Activated B cell treated with CpG ODN at 0.5 μM for 24 hours (primary cell): ENCODE measurements at regions not wholly inside any gene's neighbourhood (a gene's known extent, or its start where the extent isn't known, plus 50 kb on each side); places are given as distances from the start of the nearest gene placed in this dataset.

Experiments used
- ATAC-seq: fragments of 200-7000 bp; cut with Tn5 transposase; one replicate; pipeline ENCODE4 v1.10.0; 2021; ENCODE audit warnings: low read depth, mild to moderate bottlenecking, moderate library complexity
- CTCF ChIA-PET: fragments of 350-600 bp; sonication (Branson Sonifier 250); formaldehyde crosslinking; loops from one replicate; lab custom pipeline; 2021; ENCODE audit warnings: antibody characterized with exemption; lab: Charles Lee
- POLR2A ChIA-PET: fragments of 350-600 bp; sonication (Branson Sonifier 250); formaldehyde crosslinking; loops from one replicate; lab custom pipeline; 2021; ENCODE audit warnings: antibody characterized with exemption; lab: Charles Lee
- DNase-seq: peaks from one replicate; pipeline ENCODE4 v3.0.0; 2022
- H3K27ac Mint-ChIP-seq: one replicate; pipeline ENCODE4 v1.8.0; 2020; ENCODE audit warnings: mixed read lengths
- H3K27me3 Mint-ChIP-seq: one replicate; pipeline ENCODE4 v1.8.0; 2021; ENCODE audit warnings: mixed read lengths
- H3K36me3 Mint-ChIP-seq: one replicate; pipeline ENCODE4 v1.8.0; 2021; ENCODE audit warnings: low read depth, mixed read lengths
- H3K4me1 Mint-ChIP-seq: one replicate; pipeline ENCODE4 v1.8.0; 2021; ENCODE audit warnings: mixed read lengths
- H3K4me3 Mint-ChIP-seq: one replicate; pipeline ENCODE4 v1.8.0; 2020; ENCODE audit warnings: mild to moderate bottlenecking, mixed read lengths
- H3K9me3 Mint-ChIP-seq: one replicate; pipeline ENCODE4 v1.8.0; 2020; ENCODE audit warnings: mixed read lengths
- CTCF ChIP-seq: fragments of 200-600 bp; IDR thresholded peaks from one replicate; pipeline ENCODE4 v1.8.0; 2022; ENCODE audit warnings: antibody characterized with exemption, mild to moderate bottlenecking
- intact Hi-C: fragments of 100-400 bp; cut with micrococcal nuclease; formaldehyde crosslinking; loops from one replicate; pipeline ENCODE4 v1.15.1; 2024

DNA sequence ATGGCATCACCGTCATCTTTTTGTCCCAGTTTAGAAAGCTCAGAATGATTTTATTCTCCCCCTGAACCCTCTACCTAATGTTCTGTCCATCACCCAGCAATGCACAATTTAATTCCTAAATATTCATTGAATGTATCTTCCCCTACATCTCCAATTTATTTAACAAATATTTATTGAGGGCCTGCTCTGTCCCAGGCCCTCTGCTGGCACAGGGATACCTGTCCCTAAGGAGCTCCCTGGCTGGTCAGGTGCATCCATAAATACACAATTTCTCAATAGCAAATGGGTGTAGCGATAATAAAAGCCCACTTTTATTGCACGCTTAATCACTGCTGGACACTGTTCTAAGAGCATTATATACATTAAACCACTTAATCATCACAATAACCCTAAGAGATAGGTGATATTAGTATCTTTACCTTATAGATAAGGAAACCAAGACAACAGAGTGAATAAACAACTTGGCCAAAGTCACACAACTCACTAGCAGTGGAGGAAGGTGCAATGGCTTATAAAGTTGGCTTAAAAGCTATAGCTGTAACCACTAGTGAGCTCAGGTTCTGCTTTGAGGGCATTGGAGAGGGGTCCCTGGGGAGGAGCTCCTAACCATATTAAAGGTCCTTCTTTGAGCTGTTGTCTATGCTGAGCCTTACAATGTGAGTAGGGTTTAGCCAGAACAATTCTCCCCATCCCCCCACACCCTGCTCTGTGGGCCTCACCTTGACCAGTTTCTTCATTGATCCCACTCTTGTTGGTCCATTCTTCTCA lies 126.3 kb upstream of the JUN start:
- POLR2A ChIA-PET, result no interaction called here
- no peak for TF ChIP-seq CTCF
- H3K4me1 Mint-ChIP-seq, result no peaks in the 10 kb centered on the region
- intact Hi-C loops, result no loop called here
- H3K27me3 Mint-ChIP-seq, result no peaks in the 10 kb centered on the region
- DNase-seq (no peak), ATAC-seq (no peak)
- H3K9me3 Mint-ChIP-seq, result peaks cover 2% of the 10 kb centered on the region
- H3K36me3 Mint-ChIP-seq, result peaks cover 2% of the 10 kb centered on the region
- no peak overlapping the region for H3K27ac Mint-ChIP-seq
- no peak overlapping the region for H3K4me3 Mint-ChIP-seq
- CTCF ChIA-PET, result no interaction called here

GRCh38 chr1:58911841-58912499 lies 128.1 kb upstream of the JUN start:
- ChIA-PET CTCF (no interaction called here), POLR2A (no interaction called here)
- DNase-seq (no peak), ATAC-seq (no peak)
- Mint-ChIP-seq H3K9me3 (peaks cover 2% of the 10 kb centered on the region), H3K4me1 (no peaks in the 10 kb centered on the region), H3K36me3 (peaks cover 2% of the 10 kb centered on the region), H3K4me3 (no peak overlapping the region), H3K27me3 (no peaks in the 10 kb centered on the region), H3K27ac (no peak overlapping the region)
- no peak for TF ChIP-seq CTCF
- intact Hi-C loops, result no loop called here

DNA sequence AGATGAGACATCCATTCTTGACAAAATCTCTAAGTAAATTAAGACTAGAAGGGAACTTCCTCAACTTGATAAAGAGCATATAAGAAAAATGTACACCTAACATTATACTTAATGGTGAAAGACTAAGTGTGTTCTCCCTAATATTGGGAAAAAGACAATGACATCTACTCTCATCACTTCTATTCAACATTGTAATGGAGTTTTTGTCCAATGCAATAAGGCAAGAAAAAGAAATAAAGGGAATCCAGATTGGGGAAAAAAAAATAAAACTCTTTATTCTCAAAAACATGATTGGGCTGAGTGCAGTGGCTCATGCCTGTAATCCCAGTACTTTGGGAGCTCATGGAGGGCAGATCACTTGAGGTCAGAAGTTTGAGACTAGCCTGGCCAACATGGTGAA lies 131.1 kb upstream of the JUN start:
- DNase-seq (no peak), ATAC-seq (no peak)
- ChIA-PET CTCF (no interaction called here), POLR2A (no interaction called here)
- Mint-ChIP-seq H3K4me3 (no peak overlapping the region), H3K27ac (no peak overlapping the region), H3K27me3 (no peaks in the 10 kb centered on the region), H3K9me3 (peaks cover 2% of the 10 kb centered on the region), H3K36me3 (peaks cover 2% of the 10 kb centered on the region), H3K4me1 (no peaks in the 10 kb centered on the region)
- intact Hi-C loops, result no loop called here
- no peak for TF ChIP-seq CTCF

GRCh38 chr1:58917436-58917835 lies 133.6 kb upstream of the JUN start:
- Mint-ChIP-seq H3K4me1 (peaks cover 5% of the 10 kb centered on the region), H3K4me3 (no peak overlapping the region), H3K9me3 (peaks cover 2% of the 10 kb centered on the region), H3K27me3 (no peaks in the 10 kb centered on the region), H3K27ac (no peak overlapping the region), H3K36me3 (peaks cover 2% of the 10 kb centered on the region)
- ATAC-seq (no peak), DNase-seq (no peak)
- CTCF ChIA-PET, result no interaction called here
- intact Hi-C loops, result no loop called here
- TF ChIP-seq CTCF, result no peak
- POLR2A ChIA-PET, result no interaction called here

GRCh38 chr1:58919226-58919958 lies 135.5 kb upstream of the JUN start:
- Mint-ChIP-seq H3K27me3 (no peaks in the 10 kb centered on the region), H3K4me3 (no peak overlapping the region), H3K36me3 (peaks cover 2% of the 10 kb centered on the region), H3K4me1 (peaks cover 10% of the 10 kb centered on the region), H3K27ac (no peak overlapping the region), H3K9me3 (peaks cover 1% of the 10 kb centered on the region)
- intact Hi-C loops, result no loop called here
- no peak for TF ChIP-seq CTCF
- ATAC-seq (no peak), DNase-seq (no peak)
- POLR2A ChIA-PET, result interaction anchor here (0.8 kb wide), 1 partner anchor 83 kb away, joined by 3 read pairs; no protein-coding TSS in a partner anchor
- CTCF ChIA-PET, result no interaction called here
